ENCODE measurements at regions not wholly inside any gene's neighbourhood (a gene's known extent, or its start where the extent isn't known, plus 50 kb on each side); places are given as distances from the start of the nearest gene placed in this dataset.

GRCh38 chr2:207471261-207471660 is 58.5 kb upstream of the CREB1 start:
- no peak overlapping the region for H3K4me3 ChIP-seq (ENCODE audit: low read depth, low read length)
- DNase-seq (ENCODE audit: low read depth), result no peak
- TF ChIP-seq, protein P1, sequence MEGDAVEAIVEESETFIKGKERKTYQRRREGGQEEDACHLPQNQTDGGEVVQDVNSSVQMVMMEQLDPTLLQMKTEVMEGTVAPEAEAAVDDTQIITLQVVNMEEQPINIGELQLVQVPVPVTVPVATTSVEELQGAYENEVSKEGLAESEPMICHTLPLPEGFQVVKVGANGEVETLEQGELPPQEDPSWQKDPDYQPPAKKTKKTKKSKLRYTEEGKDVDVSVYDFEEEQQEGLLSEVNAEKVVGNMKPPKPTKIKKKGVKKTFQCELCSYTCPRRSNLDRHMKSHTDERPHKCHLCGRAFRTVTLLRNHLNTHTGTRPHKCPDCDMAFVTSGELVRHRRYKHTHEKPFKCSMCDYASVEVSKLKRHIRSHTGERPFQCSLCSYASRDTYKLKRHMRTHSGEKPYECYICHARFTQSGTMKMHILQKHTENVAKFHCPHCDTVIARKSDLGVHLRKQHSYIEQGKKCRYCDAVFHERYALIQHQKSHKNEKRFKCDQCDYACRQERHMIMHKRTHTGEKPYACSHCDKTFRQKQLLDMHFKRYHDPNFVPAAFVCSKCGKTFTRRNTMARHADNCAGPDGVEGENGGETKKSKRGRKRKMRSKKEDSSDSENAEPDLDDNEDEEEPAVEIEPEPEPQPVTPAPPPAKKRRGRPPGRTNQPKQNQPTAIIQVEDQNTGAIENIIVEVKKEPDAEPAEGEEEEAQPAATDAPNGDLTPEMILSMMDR (conservative IDR thresholded peaks at IDR 0.05; ENCODE audit: low read depth, low read length), result no peak

DNA sequence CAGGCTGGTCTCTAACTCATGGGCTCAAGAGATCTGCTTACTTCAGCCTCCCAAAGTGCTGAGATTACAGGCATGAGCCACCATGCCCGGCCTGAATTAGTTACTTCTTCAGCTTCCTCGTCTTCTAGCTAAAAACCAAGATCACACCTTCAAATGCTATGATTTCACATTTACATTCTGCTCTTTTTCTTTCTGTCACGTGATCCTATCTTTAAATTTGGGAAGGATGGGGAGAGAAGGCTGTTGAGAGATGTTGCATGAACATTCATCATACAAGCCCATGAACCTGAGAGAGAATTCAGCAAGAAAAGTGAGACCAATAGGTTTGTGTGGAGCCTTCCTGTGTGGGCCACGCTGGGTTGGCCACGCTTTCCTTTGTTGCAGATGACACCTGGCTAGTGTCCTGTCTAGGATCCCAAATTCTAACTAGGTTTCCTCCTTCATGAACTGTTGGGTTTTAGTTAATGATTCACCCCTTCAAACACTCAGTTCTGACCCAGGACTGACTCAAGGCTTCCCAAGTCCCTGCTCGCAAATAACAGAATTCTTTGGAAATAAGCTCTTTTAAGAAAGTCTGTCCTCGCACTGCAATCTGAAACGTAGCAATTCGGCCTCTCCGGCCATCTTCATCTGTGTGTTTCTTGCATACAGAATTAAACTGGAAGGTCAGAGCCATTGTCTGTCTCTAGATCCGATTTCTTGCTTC is 57.3 kb upstream of the CREB1 start:
- no peak for DNase-seq (ENCODE audit: low read depth)
- H3K4me3 ChIP-seq (ENCODE audit: low read depth, low read length), result peak overlapping the region; percentile 20

GRCh38 chr2:207473049-207473930 is 56.5 kb upstream of the CREB1 start:
- DNase-seq (ENCODE audit: low read depth), result peak; percentile 96
- peak overlapping the region; percentile 20 for H3K4me3 ChIP-seq (ENCODE audit: low read depth, low read length)
- TF ChIP-seq, protein P1 (conservative IDR thresholded peaks at IDR 0.05; ENCODE audit: low read depth, low read length), result peak; percentile 93

More for the DNA sequence above, 57.3 kb upstream of the CREB1 start:
- TF ChIP-seq, protein P1 (conservative IDR thresholded peaks at IDR 0.05; ENCODE audit: low read depth, low read length), result no peak

- no peak for DNase-seq (ENCODE audit: low read depth)
- TF ChIP-seq, protein P1 (conservative IDR thresholded peaks at IDR 0.05; ENCODE audit: low read depth, low read length), result no peak
Observed at GRCh38 chr2:207473931-207474235, 55.9 kb upstream of the CREB1 start.

DNA sequence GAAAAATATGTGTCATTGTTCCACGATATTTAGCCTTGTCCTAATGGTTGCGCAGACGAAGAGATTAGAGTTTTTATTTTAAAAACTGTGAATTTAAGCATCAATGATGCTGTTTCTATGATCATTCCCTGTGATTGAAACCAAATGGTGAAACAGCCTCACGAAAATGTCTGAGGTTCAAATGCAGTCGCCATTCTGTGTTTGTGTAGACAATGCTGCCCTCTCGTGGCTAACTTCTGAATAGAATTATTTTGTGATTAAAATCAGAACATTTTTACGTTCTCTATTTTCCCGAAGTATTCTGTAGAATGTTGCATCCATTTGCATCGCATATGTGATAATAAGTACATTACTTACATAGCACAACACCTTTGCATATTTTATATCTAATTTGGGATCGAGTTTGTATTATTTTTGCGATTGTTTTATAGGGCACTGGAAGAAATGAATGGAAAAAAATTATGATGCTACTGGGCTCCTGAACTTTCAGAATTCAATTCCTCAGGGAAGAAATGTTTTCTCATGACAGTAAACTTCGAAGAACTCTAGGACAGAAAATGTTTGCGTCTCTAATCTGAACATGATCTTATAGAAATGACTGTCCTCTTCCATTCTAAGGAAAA is 54.8 kb upstream of the CREB1 start:
- peak overlapping the region; percentile 14 for H3K4me3 ChIP-seq (ENCODE audit: low read depth, low read length)
- TF ChIP-seq, protein P1 (conservative IDR thresholded peaks at IDR 0.05; ENCODE audit: low read depth, low read length), result peak; percentile 65
- DNase-seq (ENCODE audit: low read depth), result peak; percentile 79

More at GRCh38 chr2:207473931-207474235, 55.9 kb upstream of the CREB1 start:
- H3K4me3 ChIP-seq (ENCODE audit: low read depth, low read length), result no peak overlapping the region

- DNase-seq (ENCODE audit: low read depth), result peak; percentile 20
- TF ChIP-seq, protein P1 (conservative IDR thresholded peaks at IDR 0.05; ENCODE audit: low read depth, low read length), result no peak
Observed at GRCh38 chr2:207475546-207475945, 54.2 kb upstream of the CREB1 start.

More at GRCh38 chr2:207475546-207475945, 54.2 kb upstream of the CREB1 start:
- H3K4me3 ChIP-seq (ENCODE audit: low read depth, low read length), result no peak overlapping the region
